Left colon (tissue), 2 donors: ENCODE measurements at regions not wholly inside any gene's neighbourhood (a gene's known extent, or its start where the extent isn't known, plus 50 kb on each side); places are given as distances from the start of the nearest gene placed in this dataset.

ENCODE experiments used
- ATAC-seq: fragments of 200-7000 bp; cut with Tn5 transposase; one replicate; pipeline ENCODE4 v1.9.1; 2020; ENCODE audit warnings: mild to moderate bottlenecking, moderate library complexity
- DNase-seq, 2 donors: peaks; one replicate each; pipeline ENCODE4 v3.0.0-alpha.2; 2020
- intact Hi-C, 2 donors: fragments of 100-400 bp; cut with DNase I in 1 of 2; cut with micrococcal nuclease in 1 of 2; formaldehyde crosslinking; loops; one replicate each; pipeline versions ENCODE4 v1.11.2 to v1.14.0; 2022; cut with DNase I, micrococcal nuclease
- donor health status: DM: no; HTN: no; CAD: no.
- donor health status: DM: yes; HTN: yes; CAD: no.

- ATAC-seq: no peak
Measured at GRCh38 chr2:238657132-238658053, 190.5 kb upstream of the TWIST2 start.

GRCh38 chr2:238658054-238658407 lies 189.9 kb upstream of the TWIST2 start:
- intact Hi-C loops: no loop called here
- ATAC-seq: no peak
- no peak for DNase-seq

More at GRCh38 chr2:238657132-238658053, 190.5 kb upstream of the TWIST2 start:
- intact Hi-C loops: no loop called here
- no peak for DNase-seq

- no peak for ATAC-seq
- intact Hi-C loops: no loop called here
Measured at GRCh38 chr2:238658820-238659219, 189.1 kb upstream of the TWIST2 start.

GRCh38 chr2:238659231-238659630 lies 188.7 kb upstream of the TWIST2 start:
- ATAC-seq: no peak

More at GRCh38 chr2:238658820-238659219, 189.1 kb upstream of the TWIST2 start:
- DNase-seq: no peak

GRCh38 chr2:238663586-238663985 lies 184.3 kb upstream of the TWIST2 start:
- no peak for ATAC-seq
- DNase-seq: no peak
- intact Hi-C loops: no loop called here

More at GRCh38 chr2:238659231-238659630, 188.7 kb upstream of the TWIST2 start:
- no peak for DNase-seq
- intact Hi-C loops: no loop called here

GRCh38 chr2:238665919-238666318 lies 182.0 kb upstream of the TWIST2 start:
- intact Hi-C loops: no loop called here
- ATAC-seq (no peak), DNase-seq (no peak)

- DNase-seq: no peak
- no peak for ATAC-seq
- intact Hi-C loops: no loop called here
Measured at GRCh38 chr2:238666543-238666942, 181.3 kb upstream of the TWIST2 start.

GRCh38 chr2:238667008-238667407 lies 180.9 kb upstream of the TWIST2 start:
- ATAC-seq: no peak
- DNase-seq: no peak
- intact Hi-C loops: no loop called here

- intact Hi-C loops: no loop called here
- no peak for ATAC-seq
Measured at GRCh38 chr2:238667639-238668038, 180.2 kb upstream of the TWIST2 start.

GRCh38 chr2:238668426-238668825 lies 179.5 kb upstream of the TWIST2 start:
- ATAC-seq: no peak

More at GRCh38 chr2:238667639-238668038, 180.2 kb upstream of the TWIST2 start:
- no peak for DNase-seq

GRCh38 chr2:238669046-238669445 lies 178.8 kb upstream of the TWIST2 start:
- intact Hi-C loops: no loop called here
- no peak for ATAC-seq

More at GRCh38 chr2:238668426-238668825, 179.5 kb upstream of the TWIST2 start:
- DNase-seq: no peak
- intact Hi-C loops: no loop called here

GRCh38 chr2:238669581-238670080 lies 178.3 kb upstream of the TWIST2 start:
- DNase-seq (no peak), ATAC-seq (no peak)
- intact Hi-C loops: no loop called here

More at GRCh38 chr2:238669046-238669445, 178.8 kb upstream of the TWIST2 start:
- DNase-seq: no peak

- ATAC-seq: no peak
- intact Hi-C loops: no loop called here
- no peak for DNase-seq
Measured at GRCh38 chr2:238670111-238670585, 177.7 kb upstream of the TWIST2 start.

GRCh38 chr2:238682536-238682935 lies 165.3 kb upstream of the TWIST2 start:
- ATAC-seq: no peak
- intact Hi-C loops: no loop called here
- no peak for DNase-seq

GRCh38 chr2:238684362-238685326 lies 163.2 kb upstream of the TWIST2 start:
- DNase-seq: no peak
- intact Hi-C loops: no loop called here
- ATAC-seq: no peak

GRCh38 chr2:238685327-238685709 lies 162.6 kb upstream of the TWIST2 start:
- DNase-seq (no peak), ATAC-seq (no peak)
- intact Hi-C loops: no loop called here

- ATAC-seq (no peak), DNase-seq (no peak)
- intact Hi-C loops: no loop called here
Measured at GRCh38 chr2:238685713-238686112, 162.2 kb upstream of the TWIST2 start.

- intact Hi-C loops: no loop called here
- DNase-seq: no peak
- ATAC-seq: no peak
Measured at GRCh38 chr2:238686223-238686622, 161.7 kb upstream of the TWIST2 start.
